ENCODE measurements at regions not wholly inside any gene's neighbourhood (a gene's known extent, or its start where the extent isn't known, plus 50 kb on each side); places are given as distances from the start of the nearest gene placed in this dataset.

DNA sequence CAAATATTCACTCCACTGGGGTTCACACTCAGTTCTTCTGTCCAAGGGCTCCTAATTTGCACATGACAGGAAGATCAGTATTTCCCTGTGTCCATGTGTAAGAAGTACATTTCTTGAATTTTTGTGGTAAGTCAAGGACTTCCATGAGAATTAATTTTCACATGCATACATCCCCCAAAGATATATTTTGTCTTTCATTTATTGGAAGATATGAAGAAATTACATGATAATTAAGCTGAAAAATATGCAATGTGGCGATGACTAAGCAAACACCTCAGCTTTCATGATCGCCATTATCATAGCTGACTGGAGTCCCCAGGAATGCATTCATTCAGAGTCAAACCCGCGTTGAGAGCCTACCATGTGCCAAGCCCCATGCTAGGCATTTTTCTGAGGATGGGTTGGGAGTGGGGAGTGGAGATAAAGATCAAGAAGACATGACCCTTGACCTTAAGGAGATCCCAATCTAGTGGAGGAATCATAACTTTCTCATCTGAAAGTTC lies 104.6 kb upstream of the F3 start:
- TF ChIP-seq SIN3A (IDR thresholded peaks at IDR 0.05; ENCODE audit: borderline replicate concordance, insufficient read depth, low read length) (no peak), TAF1 (IDR thresholded peaks at IDR 0.05; ENCODE audit: borderline replicate concordance, insufficient read depth, low read length) (no peak)
